OCI-LY7 (cell line): ENCODE measurements at regions not wholly inside any gene's neighbourhood (a gene's known extent, or its start where the extent isn't known, plus 50 kb on each side); places are given as distances from the start of the nearest gene placed in this dataset.

Experiments used
- BruUV-seq: library from RNA; stranded (reverse); fragments of 400-500 nt; replicated peaks from 2 replicates; lab custom pipeline; 2021; lab: Mats Ljungman, UMichigan
- CTCF ChIA-PET: fragments of 300-600 bp; sonication (Branson Sonifier 250); formaldehyde crosslinking; loops from one replicate; lab custom pipeline; 2022; ENCODE audit warnings: antibody characterized with exemption; ENCODE audit not compliant: unreplicated experiment; lab: Charles Lee
- POLR2A ChIA-PET: fragments of 300-600 bp; sonication (Branson Sonifier 250); formaldehyde crosslinking; loops from one replicate; lab custom pipeline; 2022; ENCODE audit warnings: antibody characterized with exemption; lab: Charles Lee
- DNase-seq: peaks from one replicate; pipeline ENCODE4 v3.0.0-alpha.2; 2015; ENCODE audit warnings: low spot score
- H2AFZ ChIP-seq: fragments of 200-600 bp; sonication (generic), shearing (Covaris generic); 2 replicates; pipeline ENCODE4 v1.6.1; 2014; ENCODE audit warnings: mild to moderate bottlenecking, antibody characterized with exemption, low read length, moderate library complexity
- H3K27ac ChIP-seq: fragments of 200-600 bp; sonication (generic); 2 replicates; pipeline ENCODE4 v1.5.1; 2014; ENCODE audit warnings: mixed run types, low read depth, mild to moderate bottlenecking, moderate library complexity, low read length, inconsistent platforms; ENCODE audit not compliant: poor library complexity, severe bottlenecking
- H3K36me3 ChIP-seq: fragments of 200-600 bp; sonication (generic); 2 replicates; pipeline ENCODE4 v1.6.1; 2014; ENCODE audit warnings: mild to moderate bottlenecking, antibody characterized with exemption, low read length, moderate library complexity, mixed read lengths; ENCODE audit not compliant: insufficient read depth
- H3K4me1 ChIP-seq: fragments of 200-600 bp; sonication (generic); 2 replicates; pipeline ENCODE4 v1.5.1; 2014; ENCODE audit warnings: mild to moderate bottlenecking, low read length; ENCODE audit not compliant: insufficient read depth, poor library complexity, severe bottlenecking
- H3K4me2 ChIP-seq: fragments of 200-600 bp; sonication (generic); 2 replicates; pipeline ENCODE4 v1.6.1; 2014; ENCODE audit warnings: mild to moderate bottlenecking, low read length
- H3K4me3 ChIP-seq: fragments of 200-600 bp; sonication (generic); 2 replicates; pipeline ENCODE4 v1.5.1; 2014; ENCODE audit warnings: mild to moderate bottlenecking, low read depth, low read length; ENCODE audit not compliant: poor library complexity, severe bottlenecking
- H3K79me2 ChIP-seq: fragments of 200-600 bp; sonication (generic); 2 replicates; pipeline ENCODE4 v1.6.1; 2016; ENCODE audit warnings: low read depth, mild to moderate bottlenecking, low read length, moderate library complexity, mixed read lengths; ENCODE audit not compliant: insufficient read depth
- H3K9me2 ChIP-seq: fragments of 200-600 bp; sonication (generic); 2 replicates; pipeline ENCODE4 v1.6.1; 2016; ENCODE audit warnings: mild to moderate bottlenecking, low read length, mixed read lengths; ENCODE audit not compliant: insufficient read depth
- H3K9me3 ChIP-seq: fragments of 200-600 bp; sonication (generic); 2 replicates; pipeline ENCODE4 v1.6.1; 2014; ENCODE audit warnings: mild to moderate bottlenecking, mixed run types, low read length, mixed read lengths
- H4K20me1 ChIP-seq: fragments of 200-600 bp; sonication (generic); 2 replicates; pipeline ENCODE4 v1.6.1; 2014; ENCODE audit warnings: mild to moderate bottlenecking, antibody characterized with exemption, low read length, moderate library complexity, mixed read lengths; ENCODE audit not compliant: insufficient read depth
- CTCF ChIP-seq: fragments of 200-600 bp; sonication (generic); conservative IDR thresholded peaks from 2 replicates; pipeline ENCODE4 v1.5.1; 2014; ENCODE audit warnings: mild to moderate bottlenecking, antibody characterized with exemption, low read length, moderate library complexity, mixed read lengths
- EZH2phosphoT487 ChIP-seq: fragments of 200-600 bp; sonication (generic); IDR thresholded peaks from 2 replicates; pipeline ENCODE4 v1.6.1; 2018; ENCODE audit warnings: low read depth, borderline replicate concordance, mild to moderate bottlenecking, mixed run types, antibody characterized with exemption, low read length, moderate library complexity, mixed read lengths
- intact Hi-C: fragments of 100-400 bp; cut with micrococcal nuclease; formaldehyde crosslinking; loops from one replicate; pipeline ENCODE4 v1.10.0; 2022; ENCODE audit not compliant: unreplicated experiment

- POLR2A ChIA-PET, result no interaction called here
- H3K36me3 ChIP-seq, result no peaks in the 10 kb centered on the region
- no peaks in the 10 kb centered on the region for H3K9me2 ChIP-seq
- no peak overlapping the region for H3K4me2 ChIP-seq
- H3K4me3 ChIP-seq, result no peak overlapping the region
- intact Hi-C loops, result no loop called here
- no peaks in the 10 kb centered on the region for H3K9me3 ChIP-seq
- TF ChIP-seq EZH2phosphoT487 (no peak), CTCF (no peak)
- H3K27ac ChIP-seq, result no peak overlapping the region
- no peaks in the 10 kb centered on the region for H3K79me2 ChIP-seq
- DNase-seq, result no peak
- no TSS peak for BruUV-seq
- no peak overlapping the region for H2AFZ ChIP-seq
- H4K20me1 ChIP-seq, result no peaks in the 10 kb centered on the region
- no peaks in the 10 kb centered on the region for H3K4me1 ChIP-seq
- CTCF ChIA-PET, result no interaction called here
Observed at GRCh38 chr14:51439896-51440295, 199.8 kb downstream of the TMX1 start.

GRCh38 chr14:51441001-51441400 lies 201.0 kb downstream of the TMX1 start:
- H2AFZ ChIP-seq, result no peak overlapping the region
- no TSS peak for BruUV-seq
- H3K4me1 ChIP-seq, result no peaks in the 10 kb centered on the region
- no peak overlapping the region for H3K27ac ChIP-seq
- no peak overlapping the region for H3K4me2 ChIP-seq
- no peaks in the 10 kb centered on the region for H3K9me2 ChIP-seq
- no peaks in the 10 kb centered on the region for H3K36me3 ChIP-seq
- intact Hi-C loops, result no loop called here
- ChIA-PET CTCF (no interaction called here), POLR2A (interaction anchor here (0.6 to 0.7 kb wide), 2 partner anchors 36 to 267 kb away, joined by 3 to 4 read pairs; no protein-coding TSS in a partner anchor)
- no peaks in the 10 kb centered on the region for H3K9me3 ChIP-seq
- no peaks in the 10 kb centered on the region for H3K79me2 ChIP-seq
- H3K4me3 ChIP-seq, result no peak overlapping the region
- H4K20me1 ChIP-seq, result no peaks in the 10 kb centered on the region
- DNase-seq, result no peak
- TF ChIP-seq CTCF (no peak), EZH2phosphoT487 (no peak)

- POLR2A ChIA-PET, result no interaction called here
- Histone ChIP-seq H3K27ac (no peak overlapping the region), H3K4me3 (no peak overlapping the region), H3K79me2 (no peaks in the 10 kb centered on the region), H3K4me2 (no peak overlapping the region), H3K9me2 (no peaks in the 10 kb centered on the region), H3K4me1 (no peaks in the 10 kb centered on the region), H3K36me3 (no peaks in the 10 kb centered on the region), H3K9me3 (no peaks in the 10 kb centered on the region), H4K20me1 (no peaks in the 10 kb centered on the region), H2AFZ (no peak overlapping the region)
- no TSS peak for BruUV-seq
- intact Hi-C loops, result no loop called here
- TF ChIP-seq CTCF (no peak), EZH2phosphoT487 (no peak)
- no peak for DNase-seq
- CTCF ChIA-PET, result no interaction called here
Observed at GRCh38 chr14:51442513-51443175, 202.6 kb downstream of the TMX1 start.
